Endothelial cell of umbilical vein (primary cell): ENCODE measurements at regions not wholly inside any gene's neighbourhood (a gene's known extent, or its start where the extent isn't known, plus 50 kb on each side); places are given as distances from the start of the nearest gene placed in this dataset.

ENCODE experiments used
- BruUV-seq: library from RNA; stranded (reverse); fragments of 400-500 nt; replicated peaks from 2 replicates; lab custom pipeline; 2021; lab: Mats Ljungman, UMichigan
- CTCF ChIA-PET: fragments of 300-600, 350-600 bp; sonication (Branson Sonifier 250); formaldehyde crosslinking; loops from one replicate; lab custom pipeline; 2021; ENCODE audit warnings: antibody characterized with exemption, inconsistent platforms; lab: Charles Lee
- POLR2A ChIA-PET: fragments of 300-600, 350-600 bp; sonication (Branson Sonifier 250); formaldehyde crosslinking; loops from one replicate; lab custom pipeline; 2021; ENCODE audit warnings: antibody characterized with exemption, inconsistent platforms; lab: Charles Lee
- DNase-seq: peaks from one replicate; pipeline ENCODE4 v3.0.0-alpha.2; 2011; ENCODE audit warnings: low read depth, low spot score
- FAIRE-seq: peaks from 2 replicates; lab custom pipeline; 2011; peaks lifted over from hg19 to GRCh38; lab: Jason Lieb, UNC
- H2AFZ ChIP-seq: 2 replicates; pipeline ENCODE4 v1.6.0; 2012; ENCODE audit warnings: low read depth, low read length, control low read depth, inconsistent platforms
- H3K27ac ChIP-seq: 2 replicates; pipeline ENCODE4 v1.5.1; 2011; ENCODE audit warnings: low read depth, mild to moderate bottlenecking, control low read depth, low read length, moderate library complexity; ENCODE audit not compliant: insufficient read depth
- H3K27me3 ChIP-seq, 2 experiments: 2 replicates each; pipeline versions ENCODE4 v1.6.0 to v1.6.1; 2011; ENCODE audit warnings: low read length in 2 of 2, mixed read lengths in 1 of 2; ENCODE audit not compliant: control insufficient read depth in 2 of 2, insufficient read depth in 2 of 2
- H3K36me3 ChIP-seq, 2 experiments: 2 replicates in 1 of 2; 3 replicates in 1 of 2; pipeline ENCODE4 v1.5.1; 2011; ENCODE audit warnings: low read length in 2 of 2, mild to moderate bottlenecking in 1 of 2, moderate library complexity in 1 of 2; ENCODE audit not compliant: control insufficient read depth in 2 of 2, insufficient read depth in 2 of 2; ENCODE audit errors: extremely low read depth in 1 of 2
- H3K4me1 ChIP-seq: 3 replicates; pipeline ENCODE4 v1.5.1; 2011; ENCODE audit warnings: mild to moderate bottlenecking, low read length; ENCODE audit not compliant: control insufficient read depth, insufficient read depth; ENCODE audit errors: extremely low read depth
- H3K4me2 ChIP-seq: 2 replicates; pipeline ENCODE4 v1.6.1; 2011; ENCODE audit warnings: low read length, control low read depth, mixed read lengths; ENCODE audit not compliant: insufficient read depth
- H3K4me3 ChIP-seq, 3 experiments: fragments of 200-600 bp in 1 of 3; sonication (generic), shearing (Covaris generic) in 1 of 3; replicated peaks in 1 of 3; 2 replicates each; pipeline ENCODE4 v1.5.1; 2011 to 2016; ENCODE audit warnings: control low read depth in 3 of 3, low read length in 3 of 3, mild to moderate bottlenecking in 2 of 3, inconsistent platforms in 1 of 3, low read depth in 1 of 3, moderate library complexity in 1 of 3; ENCODE audit not compliant: insufficient read depth in 1 of 3
- H3K79me2 ChIP-seq: 2 replicates; pipeline ENCODE4 v1.6.0; 2012; ENCODE audit warnings: low read length, inconsistent platforms; ENCODE audit not compliant: control insufficient read depth, insufficient read depth
- H3K9ac ChIP-seq: replicated peaks from 2 replicates; pipeline ENCODE3; 2011; ENCODE audit warnings: low read length, control low read depth; ENCODE audit not compliant: insufficient read depth; ENCODE audit errors: extremely low read depth
- H3K9me1 ChIP-seq: replicated peaks from 3 replicates; pipeline ENCODE4 v1.6.0; 2011; ENCODE audit warnings: mild to moderate bottlenecking, low read length; ENCODE audit not compliant: control insufficient read depth, insufficient read depth; ENCODE audit errors: extremely low read depth
- H3K9me3 ChIP-seq: replicated peaks from 2 replicates; pipeline ENCODE4 v1.5.1; 2012; ENCODE audit warnings: low read length, inconsistent platforms; ENCODE audit not compliant: control insufficient read depth, insufficient read depth
- H4K20me1 ChIP-seq: replicated peaks from 2 replicates; pipeline ENCODE3; 2011; ENCODE audit warnings: mild to moderate bottlenecking, low read length; ENCODE audit not compliant: control insufficient read depth, insufficient read depth; ENCODE audit errors: extremely low read depth
- CTCF ChIP-seq, 2 donors: IDR thresholded peaks; 1 replicate in 1 of 2; 2 replicates in 1 of 2; pipeline ENCODE4 v1.5.1; 2011; ENCODE audit warnings: low read length in 2 of 2, mild to moderate bottlenecking in 2 of 2, moderate library complexity in 2 of 2, control low read depth in 1 of 2, inconsistent platforms in 1 of 2, low read depth in 1 of 2; ENCODE audit not compliant: insufficient read depth in 1 of 2; ENCODE audit errors: extremely low read depth in 1 of 2
- EZH2 ChIP-seq: IDR thresholded peaks from 2 replicates; pipeline ENCODE4 v1.6.1; 2012; ENCODE audit warnings: borderline replicate concordance, low read depth, mild to moderate bottlenecking, moderate library complexity, low read length, inconsistent platforms; ENCODE audit not compliant: severe bottlenecking
- FOS ChIP-seq: IDR thresholded peaks from 2 replicates; pipeline ENCODE4 v1.6.1; 2011; ENCODE audit warnings: mild to moderate bottlenecking, low read length, moderate library complexity, borderline replicate concordance; ENCODE audit not compliant: insufficient read depth
- GATA2 ChIP-seq: IDR thresholded peaks from 2 replicates; pipeline ENCODE4 v1.7.0; 2011; ENCODE audit warnings: low read depth, mild to moderate bottlenecking, moderate library complexity, mixed read lengths, low read length; ENCODE audit not compliant: insufficient read length, insufficient read depth
- JUN ChIP-seq: IDR thresholded peaks from 2 replicates; pipeline ENCODE4 v1.6.1; 2011; ENCODE audit warnings: borderline replicate concordance, low read depth; ENCODE audit not compliant: insufficient read length, insufficient read depth
- MAX ChIP-seq: IDR thresholded peaks from 2 replicates; pipeline ENCODE4 v1.6.1; 2011; ENCODE audit not compliant: insufficient read depth, insufficient read length
- MYC ChIP-seq: IDR thresholded peaks from one replicate; pipeline ENCODE4 v1.6.1; 2011; ENCODE audit warnings: mild to moderate bottlenecking, low read depth, low read length
- POLR2A ChIP-seq: IDR thresholded peaks from 2 replicates; pipeline ENCODE4 v1.6.1; 2012; ENCODE audit warnings: low read depth, mild to moderate bottlenecking, control low read depth, low read length
- POLR2AphosphoS5 ChIP-seq: IDR thresholded peaks from 2 replicates; pipeline ENCODE4 v1.6.1; 2012; ENCODE audit warnings: low read depth, mild to moderate bottlenecking, control low read depth, low read length, moderate library complexity; ENCODE audit not compliant: insufficient read depth
- dilution Hi-C: fragments of 300-500 bp; cut with MboI; formaldehyde crosslinking; loops from one replicate; pipeline ENCODE4 v1.15.0; 2019; ENCODE audit warnings: low sequenced_read_pairs; ENCODE audit not compliant: extremely low pct_ligation_motif_present
- intact Hi-C: fragments of 100-400 bp; cut with micrococcal nuclease; formaldehyde crosslinking; loops from one replicate; pipeline ENCODE4 v1.10.0; 2022

GRCh38 chr3:20648921-20649381 lies 462.9 kb upstream of the SGO1 start:
- CTCF ChIA-PET, result no interaction called here
- H3K9ac ChIP-seq, result no peak overlapping the region
- intact Hi-C loops, result no loop called here

More at GRCh38 chr3:20648921-20649381, 462.9 kb upstream of the SGO1 start:
- Histone ChIP-seq H3K9me1 (no peaks in the 10 kb centered on the region), H3K4me1 (peaks cover 12% of the 10 kb centered on the region), H3K4me3 (no peak overlapping the region), H4K20me1 (no peaks in the 10 kb centered on the region), H3K4me2 (no peak overlapping the region), H3K27me3 (no peaks in the 10 kb centered on the region), H3K36me3 (no peaks in the 10 kb centered on the region), H2AFZ (no peak overlapping the region), H3K9me3 (no peaks in the 10 kb centered on the region), H3K79me2 (no peaks in the 10 kb centered on the region), H3K27ac (peak overlapping the region; percentile 20)
- TF ChIP-seq CTCF (IDR thresholded peaks at IDR 0.05; ENCODE audit: extremely low read depth in 1 of 2, insufficient read depth in 1 of 2, low read depth in 1 of 2, low read length in 2 of 2) (no peak), POLR2AphosphoS5 (no peak), GATA2 (no peak), MYC (no peak), MAX (no peak), POLR2A (no peak), JUN (no peak), EZH2 (no peak), FOS (no peak)
- FAIRE-seq (no peak), DNase-seq (no peak)
- dilution Hi-C loops, result no loop called here
- POLR2A ChIA-PET, result no interaction called here
- BruUV-seq, result no TSS peak
